Right cardiac atrium (tissue), 5 donors: ENCODE measurements at regions not wholly inside any gene's neighbourhood (a gene's known extent, or its start where the extent isn't known, plus 50 kb on each side); places are given as distances from the start of the nearest gene placed in this dataset.

ENCODE experiments used
- ATAC-seq, 2 donors: fragments of 200-7000 bp; cut with Tn5 transposase; one replicate each; pipeline versions ENCODE4 v1.8.0 to v1.9.1; 2020; ENCODE audit warnings: moderate library complexity in 2 of 2, mild to moderate bottlenecking in 1 of 2
- DNase-seq, 3 donors: peaks; one replicate each; pipeline ENCODE4 v3.0.0-alpha.2; 2020
- H3K27ac ChIP-seq: one replicate; pipeline ENCODE4 v1.5.1; 2013; ENCODE audit warnings: mild to moderate bottlenecking, low read length, control low read depth, moderate library complexity
- H3K27me3 ChIP-seq: one replicate; pipeline ENCODE4 v1.6.1; 2013; ENCODE audit not compliant: control insufficient read depth, insufficient read depth
- H3K4me1 ChIP-seq: one replicate; pipeline ENCODE4 v1.6.1; 2013; ENCODE audit warnings: low read length; ENCODE audit not compliant: control insufficient read depth, insufficient read depth
- H3K4me3 ChIP-seq: one replicate; pipeline ENCODE4 v1.5.1; 2013; ENCODE audit warnings: low read length, control low read depth
- H3K9me3 ChIP-seq: one replicate; pipeline ENCODE4 v1.6.1; 2013; ENCODE audit warnings: low read length; ENCODE audit not compliant: control insufficient read depth
- WGBS: extraction: QIAGEN DNeasy Blood & Tissue Kit; methylation state at CpG from one replicate; pipeline ENCODE4 v1.1.7; 2013; 5-methylcytosine and 5-hydroxymethylcytosine counted together
- intact Hi-C, 4 donors: fragments of 100-400 bp; cut with DNase I; formaldehyde crosslinking; loops; one replicate each; pipeline versions ENCODE4 v1.11.0 to v1.14.0; 2022 to 2023
- donor health status: healthy with polysubstance abuse.
- donor health status: DM: no; HTN: yes; CAD: no.
- donor health status: DM: no; HTN: no; CAD: no.
- donor health status: DM: no; HTN: yes; CAD: no; lungs with severe emphysema.
- donor health status: DM: yes; HTN: yes; CAD: no.

DNA sequence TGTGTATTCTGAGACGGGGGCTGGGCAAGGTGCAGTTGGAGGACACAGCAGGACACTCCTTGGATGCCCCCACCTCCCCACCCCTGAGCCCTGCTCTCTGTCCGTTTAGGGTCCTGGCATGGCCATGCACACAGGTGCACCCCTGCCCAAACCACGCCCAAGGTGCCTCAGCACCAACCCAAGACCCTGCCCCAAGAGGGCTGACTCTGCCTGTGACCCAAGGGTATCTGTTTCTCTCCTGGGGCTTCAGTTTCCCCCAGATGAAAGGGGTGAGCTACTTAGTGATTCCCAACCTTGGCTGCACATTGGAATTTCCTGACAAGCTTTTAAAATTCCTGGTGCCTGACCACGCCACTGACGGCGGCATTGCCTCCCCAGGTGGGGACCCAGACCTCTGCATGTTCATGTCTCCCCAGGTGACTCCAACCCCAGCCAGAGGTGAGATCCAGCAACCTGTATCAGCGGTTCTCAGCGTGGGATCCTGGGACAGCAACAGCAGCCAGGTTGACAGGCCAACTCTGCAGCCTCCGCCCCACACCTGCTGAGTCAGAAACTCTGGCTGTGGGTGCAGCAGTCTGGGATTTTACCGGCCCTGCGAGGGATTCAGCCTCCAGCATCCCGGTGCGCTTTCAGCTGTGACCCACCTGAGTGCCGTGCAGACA lies 483.4 kb downstream of the NPHP4 start:
- H3K9me3 ChIP-seq = no peaks in the 10 kb centered on the region
- H3K27me3 ChIP-seq = no peaks in the 10 kb centered on the region
- DNase-seq (no peak), ATAC-seq (no peak)
- no peaks in the 10 kb centered on the region for H3K4me1 ChIP-seq
- H3K27ac ChIP-seq = no peak overlapping the region
- no peak overlapping the region for H3K4me3 ChIP-seq
- intact Hi-C loops = loop anchor here in 2 of 4 donors (5.0 to 10.0 kb wide), 2 partner anchors 236 to 409 kb away; no protein-coding TSS in a partner anchor
- 80% methylated on average over 14 of the region's 14 CpGs for WGBS

DNA sequence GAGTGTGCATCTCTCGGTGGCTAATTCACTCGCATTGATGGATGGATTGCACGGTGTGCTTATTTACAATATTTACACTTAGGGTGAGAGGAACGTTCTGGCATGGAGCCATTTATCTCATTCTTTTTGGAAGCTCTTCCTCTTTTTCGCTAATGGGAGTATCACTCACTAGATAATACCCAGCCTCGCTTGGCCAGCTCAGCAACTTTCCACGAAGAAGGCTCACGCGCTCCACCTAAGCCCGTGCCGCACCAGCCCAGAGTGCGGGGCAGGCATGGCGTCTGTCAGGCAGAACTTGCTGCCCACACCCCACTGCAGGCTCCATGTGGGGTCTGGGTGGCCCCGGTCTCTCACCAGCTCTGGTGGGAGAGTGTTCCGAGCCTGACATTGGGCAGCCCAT lies 484.9 kb downstream of the NPHP4 start:
- 43% methylated on average over 15 of the region's 15 CpGs for WGBS

DNA sequence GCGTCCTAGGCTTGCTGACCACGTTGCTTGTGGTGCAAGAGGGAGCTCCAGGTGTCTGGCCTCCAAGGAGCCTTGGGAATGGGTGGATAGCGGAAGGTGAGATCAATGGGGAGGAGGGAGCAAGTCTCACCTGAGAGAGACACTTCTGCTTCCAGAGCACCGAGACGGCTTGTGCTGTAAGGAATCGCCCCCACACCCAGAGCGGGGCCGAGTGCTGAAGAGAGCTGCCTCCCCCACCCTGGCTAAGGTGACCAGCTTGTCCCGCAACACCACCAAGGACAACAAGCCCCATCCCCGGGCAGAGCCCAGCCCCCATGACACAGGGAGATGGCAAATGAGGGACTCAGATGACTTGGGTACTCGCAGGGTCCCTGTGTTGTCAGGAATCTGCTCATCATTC lies 485.6 kb downstream of the NPHP4 start:
- no peaks in the 10 kb centered on the region for H3K27me3 ChIP-seq
- no peaks in the 10 kb centered on the region for H3K4me1 ChIP-seq
- H3K27ac ChIP-seq = no peak overlapping the region
- intact Hi-C loops = loop anchor here in 2 of 4 donors (5.0 to 10.0 kb wide), 2 partner anchors 238 to 411 kb away; no protein-coding TSS in a partner anchor
- no peak overlapping the region for H3K4me3 ChIP-seq
- WGBS = 81% methylated on average over 11 of the region's 11 CpGs
- ATAC-seq (no peak), DNase-seq (no peak)
- no peaks in the 10 kb centered on the region for H3K9me3 ChIP-seq

More for the DNA sequence above, 484.9 kb downstream of the NPHP4 start:
- Histone ChIP-seq H3K9me3 (no peaks in the 10 kb centered on the region), H3K4me3 (no peak overlapping the region), H3K27ac (no peak overlapping the region), H3K4me1 (no peaks in the 10 kb centered on the region), H3K27me3 (no peaks in the 10 kb centered on the region)
- DNase-seq (no peak), ATAC-seq (no peak)
- intact Hi-C loops = loop anchor here in 2 of 4 donors (5.0 to 10.0 kb wide), 2 partner anchors 237 to 410 kb away; no protein-coding TSS in a partner anchor

DNA sequence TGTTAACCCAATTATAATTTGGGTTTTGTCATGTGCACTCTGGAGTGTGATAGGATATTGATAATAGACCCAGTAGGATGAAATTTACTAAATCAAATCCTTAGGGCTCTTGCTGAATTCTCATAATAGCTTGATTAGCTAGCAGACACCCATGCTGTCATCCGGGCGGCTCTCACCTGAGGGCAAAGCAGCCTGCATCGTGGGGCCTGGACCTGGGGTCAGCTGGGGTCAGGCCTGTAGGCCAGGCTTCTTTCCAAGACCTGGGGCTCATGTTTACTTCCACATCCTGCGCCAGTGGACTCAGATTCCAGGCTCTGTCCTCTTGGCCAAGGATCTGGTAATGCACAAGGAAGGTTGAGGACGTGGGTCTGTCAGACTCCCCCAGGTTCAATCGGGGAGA lies 486.3 kb downstream of the NPHP4 start:
- intact Hi-C loops = loop anchor here in 2 of 4 donors (5.0 to 10.0 kb wide), 2 partner anchors 239 to 411 kb away; no protein-coding TSS in a partner anchor
- no peak overlapping the region for H3K27ac ChIP-seq
- DNase-seq (no peak), ATAC-seq (no peak)
- no peaks in the 10 kb centered on the region for H3K9me3 ChIP-seq
- no peak overlapping the region for H3K4me3 ChIP-seq
- 71% methylated on average over 6 of the region's 6 CpGs for WGBS
- no peaks in the 10 kb centered on the region for H3K4me1 ChIP-seq
- no peaks in the 10 kb centered on the region for H3K27me3 ChIP-seq

DNA sequence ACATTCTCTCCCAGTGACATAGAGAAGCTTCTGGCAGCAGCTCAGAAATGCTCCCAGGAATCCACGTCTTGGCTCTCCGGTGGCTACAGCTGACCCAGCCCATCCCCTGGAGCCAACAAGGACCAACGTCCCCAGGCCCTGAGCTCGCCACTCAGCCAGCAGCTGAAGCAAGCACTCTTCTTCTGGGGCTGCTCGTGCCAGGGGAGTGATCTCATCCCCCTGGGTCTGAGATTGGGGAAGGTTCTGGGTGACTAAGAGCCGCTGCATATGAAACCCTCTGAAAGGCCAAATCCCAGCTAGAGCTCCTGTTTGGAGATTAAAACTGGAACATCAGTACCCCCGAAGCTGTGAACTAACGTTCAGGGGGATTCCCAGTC lies 487.9 kb downstream of the NPHP4 start:
- Histone ChIP-seq H3K9me3 (no peaks in the 10 kb centered on the region), H3K27ac (no peak overlapping the region), H3K4me3 (no peak overlapping the region), H3K27me3 (no peaks in the 10 kb centered on the region), H3K4me1 (no peaks in the 10 kb centered on the region)
- intact Hi-C loops = loop anchor here in 1 of 4 donors (10.0 kb wide), 1 partner anchor 240 kb away; no protein-coding TSS in a partner anchor
- ATAC-seq (peak; percentile 44 to 73), DNase-seq (peak in 2 of 3 donors; percentile 58 to 73)
- WGBS = 45% methylated on average over 8 of the region's 8 CpGs

DNA sequence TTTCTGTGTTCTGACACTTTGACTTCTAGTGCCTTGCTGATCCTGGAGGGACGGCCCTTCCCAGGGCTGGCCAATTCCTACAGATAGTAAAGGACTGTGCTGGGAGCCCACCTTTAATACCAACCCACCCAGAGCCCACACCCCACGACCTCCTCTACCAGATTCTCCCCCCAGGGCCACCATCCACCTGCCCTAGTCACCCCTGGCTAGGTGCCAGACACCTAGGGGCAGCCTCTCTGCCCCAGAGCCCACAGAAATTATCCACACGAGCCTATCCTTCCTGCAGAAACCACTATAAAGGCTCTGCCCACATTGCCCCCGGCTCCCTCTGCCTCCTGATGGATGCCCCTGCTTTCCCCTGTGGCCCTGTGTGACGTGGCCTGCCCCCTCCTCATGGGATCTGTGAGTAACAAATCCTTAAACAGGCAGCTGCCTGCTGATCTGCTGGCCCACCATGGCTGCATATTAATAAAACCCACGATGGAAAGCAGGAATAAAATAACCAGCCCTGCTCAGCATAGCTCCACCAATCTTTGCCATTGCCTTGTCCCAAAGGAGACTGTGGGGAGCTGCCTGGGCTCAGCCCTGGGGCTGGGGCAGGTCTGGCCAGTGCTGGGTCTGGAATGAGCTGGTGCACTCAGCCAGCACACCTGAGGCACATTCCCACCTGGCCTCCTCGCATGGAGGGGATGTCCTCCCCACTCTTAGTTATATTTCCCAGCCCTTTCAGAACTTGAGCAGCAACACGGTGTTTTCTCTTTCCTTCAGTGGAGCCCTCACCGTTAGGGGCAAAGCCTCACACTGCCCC lies 488.5 kb downstream of the NPHP4 start:
- no peak overlapping the region for H3K27ac ChIP-seq
- intact Hi-C loops = loop anchor here in 1 of 4 donors (10.0 kb wide), 1 partner anchor 241 kb away; no protein-coding TSS in a partner anchor
- DNase-seq = no peak
- H3K9me3 ChIP-seq = no peaks in the 10 kb centered on the region
- no peak for ATAC-seq
- H3K27me3 ChIP-seq = no peaks in the 10 kb centered on the region
- 52% methylated on average over 9 of the region's 9 CpGs for WGBS
- H3K4me1 ChIP-seq = no peaks in the 10 kb centered on the region
- H3K4me3 ChIP-seq = no peak overlapping the region

DNA sequence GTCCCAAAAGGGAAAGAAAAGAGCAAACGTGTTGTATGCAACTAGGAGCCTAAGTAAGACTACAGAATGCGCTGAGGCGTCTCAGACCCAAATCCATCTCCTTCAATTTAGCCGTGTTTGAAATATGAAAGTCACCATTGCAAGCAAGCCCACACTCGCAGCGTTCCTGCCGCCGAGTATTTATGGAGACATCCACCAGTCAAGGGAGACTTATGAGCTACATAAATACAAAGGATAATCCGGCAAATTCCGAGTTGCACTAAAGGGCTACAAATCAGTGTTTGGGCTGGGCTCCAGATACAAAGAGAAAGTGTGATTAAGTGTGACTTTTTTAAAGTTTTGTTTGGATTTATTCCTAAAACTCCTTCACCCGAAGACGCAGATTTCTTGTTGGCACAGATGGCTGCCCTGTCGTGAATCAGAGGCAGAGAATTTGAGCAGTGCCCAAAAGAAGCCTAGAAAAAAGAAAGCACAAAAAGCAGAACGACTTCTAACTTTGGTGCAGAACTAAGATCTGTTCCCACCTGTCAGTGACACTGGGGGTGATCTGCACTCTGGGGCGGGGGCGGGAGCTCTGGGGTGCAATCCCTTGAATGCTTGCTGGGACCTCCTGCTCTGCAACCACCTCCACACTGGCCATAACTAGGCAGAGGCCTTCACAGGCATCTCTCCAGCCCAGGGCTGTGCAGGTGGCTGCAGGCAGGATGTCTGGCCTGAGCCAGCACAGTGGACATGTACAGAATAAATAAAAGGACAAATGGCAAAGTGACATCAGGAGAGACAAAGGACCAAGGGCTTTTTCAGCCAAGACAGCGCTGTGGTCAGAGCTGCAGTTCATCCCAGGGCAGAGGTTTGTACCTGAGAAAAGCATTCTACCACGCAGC lies 489.7 kb downstream of the NPHP4 start:
- no peaks in the 10 kb centered on the region for H3K9me3 ChIP-seq
- intact Hi-C loops = loop anchor here in 1 of 4 donors (10.0 kb wide), 1 partner anchor 242 kb away; no protein-coding TSS in a partner anchor
- DNase-seq = no peak
- 64% methylated on average over 18 of the region's 18 CpGs for WGBS
- no peak overlapping the region for H3K27ac ChIP-seq
- no peak for ATAC-seq
- no peak overlapping the region for H3K4me3 ChIP-seq
- no peaks in the 10 kb centered on the region for H3K27me3 ChIP-seq
- H3K4me1 ChIP-seq = no peaks in the 10 kb centered on the region

DNA sequence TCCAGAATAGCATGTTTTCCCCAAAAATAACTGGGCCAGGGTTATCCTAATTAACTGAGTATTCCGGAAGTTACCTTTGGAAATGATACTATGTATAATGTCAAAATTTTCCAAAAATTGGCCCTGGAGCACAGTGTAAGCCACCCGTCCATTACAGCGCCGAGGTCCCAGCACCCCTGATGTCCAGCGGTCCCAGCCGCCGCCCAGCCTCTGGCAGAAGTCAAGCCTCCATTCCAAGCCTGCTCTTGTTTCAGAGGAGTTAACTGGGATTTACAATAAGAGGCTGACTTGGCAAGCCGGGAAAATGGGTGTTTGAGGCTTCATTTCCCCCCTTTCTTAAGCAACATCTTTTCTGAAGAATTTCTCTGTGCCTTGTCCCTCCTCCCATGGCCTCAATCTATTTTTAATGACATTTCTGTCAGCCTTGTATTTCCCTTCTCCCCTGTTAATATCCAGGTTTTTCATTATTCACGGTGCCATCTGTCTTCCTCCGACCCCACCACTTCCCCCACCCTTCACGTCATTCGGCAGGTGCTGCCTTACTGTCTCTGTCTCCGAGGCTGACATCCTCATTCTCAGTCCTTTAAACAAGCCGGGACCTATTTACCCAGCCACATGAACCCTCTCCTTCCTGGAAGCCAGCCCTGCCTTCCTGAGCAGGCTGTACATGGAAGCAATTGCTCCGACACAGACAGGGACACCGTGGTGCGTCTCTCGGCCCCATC lies 490.9 kb downstream of the NPHP4 start:
- intact Hi-C loops = loop anchor here in 1 of 4 donors (10.0 kb wide), 1 partner anchor 243 kb away; no protein-coding TSS in a partner anchor
- ATAC-seq (no peak), DNase-seq (no peak)
- Histone ChIP-seq H3K27me3 (no peaks in the 10 kb centered on the region), H3K9me3 (no peaks in the 10 kb centered on the region), H3K4me3 (no peak overlapping the region), H3K27ac (no peak overlapping the region), H3K4me1 (no peaks in the 10 kb centered on the region)
- 84% methylated on average over 18 of the region's 18 CpGs for WGBS

DNA sequence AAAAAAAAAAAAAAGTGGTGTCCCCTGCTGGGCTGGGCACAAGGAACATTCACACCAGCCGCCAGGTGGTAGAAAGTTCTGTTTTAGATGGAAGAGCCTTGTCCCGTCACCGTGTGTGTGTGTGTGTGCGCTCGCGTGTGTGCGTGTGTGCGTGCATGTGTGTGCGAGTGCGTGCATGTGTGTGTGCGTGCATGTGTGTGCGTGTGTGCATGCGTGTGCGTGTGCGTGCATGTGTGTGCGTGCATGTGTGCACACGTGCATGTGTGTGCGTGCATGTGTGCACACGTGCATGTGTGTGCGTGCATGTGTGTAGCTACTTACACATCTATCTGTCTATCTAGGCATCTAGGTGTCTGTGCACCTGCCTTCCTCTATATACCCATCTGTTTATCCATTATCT lies 491.7 kb downstream of the NPHP4 start:
- Histone ChIP-seq H3K27me3 (no peaks in the 10 kb centered on the region), H3K27ac (no peak overlapping the region), H3K4me1 (no peaks in the 10 kb centered on the region), H3K4me3 (no peak overlapping the region), H3K9me3 (no peaks in the 10 kb centered on the region)
- DNase-seq = no peak
- intact Hi-C loops = loop anchor here in 1 of 4 donors (10.0 kb wide), 1 partner anchor 244 kb away; no protein-coding TSS in a partner anchor
- no peak for ATAC-seq
- WGBS = 96% methylated on average over 20 of the region's 20 CpGs

DNA sequence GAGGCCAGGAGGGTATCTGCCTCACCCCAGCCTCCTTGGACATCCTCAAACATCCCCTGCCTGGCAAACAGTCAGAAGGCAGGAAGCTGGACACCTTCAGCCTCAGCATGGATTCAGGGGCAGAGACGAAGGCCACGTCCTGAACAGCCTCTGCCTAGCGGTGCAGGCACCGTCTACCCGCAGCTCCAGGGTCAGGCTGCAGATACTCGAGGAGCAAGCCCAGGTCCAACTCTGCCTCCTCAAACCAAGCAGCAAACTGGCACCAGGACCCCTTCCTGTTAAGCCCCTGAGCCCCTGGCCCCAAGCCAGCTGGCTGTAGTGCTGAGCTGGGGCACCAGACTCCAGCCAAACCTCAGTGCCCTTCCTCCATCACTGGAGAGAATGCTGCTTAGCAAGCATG lies 494.7 kb downstream of the NPHP4 start:
- Histone ChIP-seq H3K27ac (no peak overlapping the region), H3K27me3 (no peaks in the 10 kb centered on the region), H3K4me1 (peaks cover 2% of the 10 kb centered on the region), H3K4me3 (no peak overlapping the region), H3K9me3 (no peaks in the 10 kb centered on the region)
- no peak for ATAC-seq
- 73% methylated on average over 6 of the region's 6 CpGs for WGBS
- no peak for DNase-seq
- intact Hi-C loops = loop anchor here in 1 of 4 donors (10.0 kb wide), 1 partner anchor 63 kb away; no protein-coding TSS in a partner anchor
